GM10248 (cell line): ENCODE measurements at regions not wholly inside any gene's neighbourhood (a gene's known extent, or its start where the extent isn't known, plus 50 kb on each side); places are given as distances from the start of the nearest gene placed in this dataset.

Source experiments
- CTCF ChIA-PET: fragments of 300-600 bp; sonication (Branson Sonifier 250); formaldehyde crosslinking; extraction: SDS; loops from one replicate; lab custom pipeline; 2021; ENCODE audit warnings: antibody characterized with exemption; lab: Yijun Ruan, JAX
- POLR2A ChIA-PET: fragments of 350-650 bp; sonication (Branson Sonifier 250); formaldehyde crosslinking; extraction: SDS; loops from one replicate; lab custom pipeline; 2020; ENCODE audit warnings: antibody characterized with exemption; lab: Yijun Ruan, JAX
- DNase-seq: peaks from one replicate; pipeline ENCODE4 v3.0.0; 2012; ENCODE audit errors: extremely low spot score
- CTCF ChIP-seq: IDR thresholded peaks from 2 replicates; pipeline ENCODE4 v1.5.1; 2012; ENCODE audit warnings: mild to moderate bottlenecking, low read depth; ENCODE audit errors: extremely low read depth, missing control alignments, control extremely low read depth

- DNase-seq: no peak
- ChIA-PET CTCF (no interaction called here), POLR2A (no interaction called here)
- no peak for TF ChIP-seq CTCF
Observed at GRCh38 chr16:13797718-13798117, 122.2 kb upstream of the ERCC4 start.

GRCh38 chr16:13798211-13798610, 121.7 kb upstream of the ERCC4 start:
- TF ChIP-seq CTCF: no peak
- no peak for DNase-seq
- ChIA-PET CTCF (interaction anchor here (0.9 kb wide), 1 partner anchor 10 kb away, joined by 4 read pairs; no protein-coding TSS in a partner anchor), POLR2A (no interaction called here)

- POLR2A ChIA-PET: no interaction called here
- CTCF ChIA-PET: no interaction called here
- no peak for DNase-seq
- no peak for TF ChIP-seq CTCF
Observed at GRCh38 chr16:13803974-13804373, 116.0 kb upstream of the ERCC4 start.

GRCh38 chr16:13805951-13806350, 114.0 kb upstream of the ERCC4 start:
- CTCF ChIA-PET: no interaction called here
- POLR2A ChIA-PET: no interaction called here
- no peak for TF ChIP-seq CTCF
- DNase-seq: no peak

GRCh38 chr16:13806671-13807070, 113.3 kb upstream of the ERCC4 start:
- no peak for TF ChIP-seq CTCF
- ChIA-PET POLR2A (no interaction called here), CTCF (no interaction called here)
- no peak for DNase-seq

GRCh38 chr16:13808102-13808501, 111.9 kb upstream of the ERCC4 start:
- CTCF ChIA-PET: no interaction called here
- no peak for DNase-seq
- TF ChIP-seq CTCF: no peak
- POLR2A ChIA-PET: no interaction called here

GRCh38 chr16:13809765-13810164, 110.2 kb upstream of the ERCC4 start:
- DNase-seq: no peak
- no peak for TF ChIP-seq CTCF
- ChIA-PET CTCF (interaction anchor here (1.0 kb wide), 1 partner anchor 10 kb away, joined by 3 read pairs; no protein-coding TSS in a partner anchor), POLR2A (no interaction called here)
